HL-60 (cell line): ENCODE measurements at regions not wholly inside any gene's neighbourhood (a gene's known extent, or its start where the extent isn't known, plus 50 kb on each side); places are given as distances from the start of the nearest gene placed in this dataset.

ENCODE experiments used
- CTCF ChIP-seq: IDR thresholded peaks from one replicate; pipeline ENCODE4 v1.5.1; 2011; ENCODE audit warnings: low read length, control low read depth, inconsistent platforms; ENCODE audit not compliant: insufficient read depth
- GABPA ChIP-seq: IDR thresholded peaks from 2 replicates; pipeline ENCODE4 v1.6.1; 2012; ENCODE audit warnings: low read depth
- TF ChIP-seq, protein P1 (sequence below): IDR thresholded peaks from 2 replicates; pipeline ENCODE4 v1.6.1; 2012; ENCODE audit warnings: low read depth; ENCODE audit not compliant: insufficient replicate concordance

- TF ChIP-seq CTCF: no peak
- TF ChIP-seq GABPA: no peak
- TF ChIP-seq, protein P1, sequence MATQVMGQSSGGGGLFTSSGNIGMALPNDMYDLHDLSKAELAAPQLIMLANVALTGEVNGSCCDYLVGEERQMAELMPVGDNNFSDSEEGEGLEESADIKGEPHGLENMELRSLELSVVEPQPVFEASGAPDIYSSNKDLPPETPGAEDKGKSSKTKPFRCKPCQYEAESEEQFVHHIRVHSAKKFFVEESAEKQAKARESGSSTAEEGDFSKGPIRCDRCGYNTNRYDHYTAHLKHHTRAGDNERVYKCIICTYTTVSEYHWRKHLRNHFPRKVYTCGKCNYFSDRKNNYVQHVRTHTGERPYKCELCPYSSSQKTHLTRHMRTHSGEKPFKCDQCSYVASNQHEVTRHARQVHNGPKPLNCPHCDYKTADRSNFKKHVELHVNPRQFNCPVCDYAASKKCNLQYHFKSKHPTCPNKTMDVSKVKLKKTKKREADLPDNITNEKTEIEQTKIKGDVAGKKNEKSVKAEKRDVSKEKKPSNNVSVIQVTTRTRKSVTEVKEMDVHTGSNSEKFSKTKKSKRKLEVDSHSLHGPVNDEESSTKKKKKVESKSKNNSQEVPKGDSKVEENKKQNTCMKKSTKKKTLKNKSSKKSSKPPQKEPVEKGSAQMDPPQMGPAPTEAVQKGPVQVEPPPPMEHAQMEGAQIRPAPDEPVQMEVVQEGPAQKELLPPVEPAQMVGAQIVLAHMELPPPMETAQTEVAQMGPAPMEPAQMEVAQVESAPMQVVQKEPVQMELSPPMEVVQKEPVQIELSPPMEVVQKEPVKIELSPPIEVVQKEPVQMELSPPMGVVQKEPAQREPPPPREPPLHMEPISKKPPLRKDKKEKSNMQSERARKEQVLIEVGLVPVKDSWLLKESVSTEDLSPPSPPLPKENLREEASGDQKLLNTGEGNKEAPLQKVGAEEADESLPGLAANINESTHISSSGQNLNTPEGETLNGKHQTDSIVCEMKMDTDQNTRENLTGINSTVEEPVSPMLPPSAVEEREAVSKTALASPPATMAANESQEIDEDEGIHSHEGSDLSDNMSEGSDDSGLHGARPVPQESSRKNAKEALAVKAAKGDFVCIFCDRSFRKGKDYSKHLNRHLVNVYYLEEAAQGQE: no peak
Measured at GRCh38 chr18:78140294-78140693, 839.3 kb upstream of the SALL3 start.
